Lower lobe of right lung (tissue), 2 donors: ENCODE measurements at regions not wholly inside any gene's neighbourhood (a gene's known extent, or its start where the extent isn't known, plus 50 kb on each side); places are given as distances from the start of the nearest gene placed in this dataset.

Experiments
- ATAC-seq, 2 donors: fragments of 200-7000 bp; cut with Tn5 transposase; one replicate each; pipeline ENCODE4 v1.9.1; 2020 to 2022; ENCODE audit warnings: mild to moderate bottlenecking in 2 of 2, moderate library complexity in 2 of 2
- DNase-seq: peaks from one replicate; pipeline ENCODE4 v3.0.0-alpha.2; 2020
- H3K27ac ChIP-seq: fragments of 200-600 bp; one replicate; pipeline ENCODE4 v1.8.0; 2022
- H3K27me3 ChIP-seq: fragments of 200-600 bp; one replicate; pipeline ENCODE4 v1.8.0; 2022; ENCODE audit warnings: low read depth
- H3K36me3 ChIP-seq: fragments of 200-600 bp; one replicate; pipeline ENCODE4 v1.8.0; 2022; ENCODE audit warnings: mild to moderate bottlenecking
- H3K4me1 ChIP-seq: fragments of 200-600 bp; one replicate; pipeline ENCODE4 v1.8.0; 2022
- H3K4me3 ChIP-seq: fragments of 200-600 bp; one replicate; pipeline ENCODE4 v1.8.0; 2022; ENCODE audit warnings: mild to moderate bottlenecking
- H3K9me3 ChIP-seq: fragments of 200-600 bp; one replicate; pipeline ENCODE4 v1.8.0; 2022
- CTCF ChIP-seq: fragments of 200-600 bp; IDR thresholded peaks from one replicate; pipeline ENCODE4 v1.8.0; 2022; ENCODE audit warnings: antibody characterized with exemption, mild to moderate bottlenecking
- intact Hi-C: fragments of 100-400 bp; cut with DNase I; formaldehyde crosslinking; loops from one replicate; pipeline ENCODE4 v1.11.0; 2022
- donor health status: DM: no; HTN: yes; CAD: no; lungs with severe emphysema.

DNA sequence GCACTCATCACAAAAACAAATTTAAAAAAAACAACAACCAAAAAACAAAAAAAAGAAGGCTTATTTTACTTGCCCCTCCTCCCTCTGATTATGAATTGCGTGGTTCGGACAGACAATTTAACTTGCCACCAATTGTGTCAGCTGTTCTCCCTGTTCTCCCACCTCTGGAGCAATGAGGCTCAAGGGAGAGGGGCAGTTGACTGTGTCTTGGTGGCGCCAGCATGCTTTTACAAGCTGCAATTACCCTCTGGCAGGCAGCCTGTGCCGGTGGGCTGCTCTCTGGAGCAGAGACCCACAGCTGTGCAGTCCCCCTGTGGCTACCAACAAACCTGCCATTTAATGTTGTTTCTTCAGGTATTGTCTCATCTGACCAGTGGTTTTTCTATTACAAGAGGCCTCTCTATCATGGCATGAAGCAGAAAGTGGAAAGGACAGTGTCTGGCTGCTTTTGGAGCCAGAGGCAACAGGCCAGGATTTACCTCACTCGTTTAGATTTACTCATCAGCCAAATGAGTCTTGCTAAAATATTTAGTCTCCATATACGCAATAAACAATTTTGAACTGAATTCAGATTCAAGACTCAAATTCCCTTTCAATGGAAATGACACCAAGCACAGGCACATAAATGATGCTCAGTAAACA is 192.0 kb upstream of the TPRG1 start:
- intact Hi-C loops = no loop called here
- H3K36me3 ChIP-seq = no peaks in the 10 kb centered on the region
- DNase-seq (no peak), ATAC-seq (no peak)
- no peak overlapping the region for H3K27ac ChIP-seq
- TF ChIP-seq CTCF = no peak
- no peak overlapping the region for H3K4me3 ChIP-seq
- peaks cover 7% of the 10 kb centered on the region for H3K4me1 ChIP-seq
- H3K9me3 ChIP-seq = no peaks in the 10 kb centered on the region
- H3K27me3 ChIP-seq = no peaks in the 10 kb centered on the region

DNA sequence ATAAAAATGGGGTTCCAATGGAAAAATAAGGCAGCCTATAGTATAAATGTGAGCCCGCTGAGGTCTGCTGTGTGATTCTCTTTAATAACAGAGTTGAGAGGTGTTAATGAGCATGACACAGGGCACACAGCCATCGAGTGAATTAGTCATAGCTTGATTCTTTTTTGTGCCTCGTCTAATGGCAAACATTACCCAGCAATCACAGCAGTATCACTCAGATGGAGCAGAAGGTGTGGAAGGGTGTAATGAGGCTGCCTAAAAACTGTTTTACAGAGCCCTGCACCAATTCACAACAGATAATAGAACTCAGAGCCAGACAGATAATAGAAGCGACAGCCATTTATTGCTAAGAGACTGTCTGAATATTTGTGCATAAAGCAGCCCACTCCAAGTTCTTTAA is 178.6 kb upstream of the TPRG1 start:
- no peak for DNase-seq
- no peaks in the 10 kb centered on the region for H3K36me3 ChIP-seq
- TF ChIP-seq CTCF = no peak
- no peak for ATAC-seq
- no peaks in the 10 kb centered on the region for H3K9me3 ChIP-seq
- H3K4me1 ChIP-seq = no peaks in the 10 kb centered on the region
- no peak overlapping the region for H3K4me3 ChIP-seq
- H3K27ac ChIP-seq = no peak overlapping the region
- H3K27me3 ChIP-seq = no peaks in the 10 kb centered on the region
- intact Hi-C loops = no loop called here

GRCh38 chr3:189001559-189001958 is 170.2 kb upstream of the TPRG1 start:
- ATAC-seq = no peak
- H3K27ac ChIP-seq = no peak overlapping the region
- intact Hi-C loops = no loop called here

DNA sequence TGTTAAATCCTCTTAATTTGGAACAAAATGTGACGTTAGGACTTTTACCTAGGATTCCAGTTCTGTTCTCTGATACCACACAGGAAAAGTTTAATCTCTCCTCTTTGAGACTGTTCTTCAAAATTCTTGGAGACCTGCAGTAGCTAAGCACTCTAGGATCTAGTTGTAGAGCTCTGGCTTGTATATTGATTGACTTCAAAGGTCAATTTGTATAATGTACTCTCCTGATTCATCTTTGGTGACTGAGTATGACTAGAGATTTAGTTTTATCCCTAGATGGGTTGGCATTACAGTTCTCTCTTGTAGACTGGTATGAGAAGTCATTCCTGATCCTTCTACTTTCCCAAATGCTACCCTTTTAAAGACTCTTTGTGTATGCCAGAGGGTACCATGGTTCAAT is 168.4 kb upstream of the TPRG1 start:
- DNase-seq = no peak
- TF ChIP-seq CTCF = no peak
- no peaks in the 10 kb centered on the region for H3K36me3 ChIP-seq
- H3K9me3 ChIP-seq = no peaks in the 10 kb centered on the region
- H3K4me3 ChIP-seq = no peak overlapping the region
- no peaks in the 10 kb centered on the region for H3K27me3 ChIP-seq
- intact Hi-C loops = no loop called here
- no peak for ATAC-seq
- H3K4me1 ChIP-seq = no peaks in the 10 kb centered on the region
- no peak overlapping the region for H3K27ac ChIP-seq

More at GRCh38 chr3:189001559-189001958, 170.2 kb upstream of the TPRG1 start:
- no peak for TF ChIP-seq CTCF
- Histone ChIP-seq H3K9me3 (no peaks in the 10 kb centered on the region), H3K36me3 (no peaks in the 10 kb centered on the region), H3K27me3 (no peaks in the 10 kb centered on the region), H3K4me3 (no peak overlapping the region), H3K4me1 (no peaks in the 10 kb centered on the region)
- no peak for DNase-seq

DNA sequence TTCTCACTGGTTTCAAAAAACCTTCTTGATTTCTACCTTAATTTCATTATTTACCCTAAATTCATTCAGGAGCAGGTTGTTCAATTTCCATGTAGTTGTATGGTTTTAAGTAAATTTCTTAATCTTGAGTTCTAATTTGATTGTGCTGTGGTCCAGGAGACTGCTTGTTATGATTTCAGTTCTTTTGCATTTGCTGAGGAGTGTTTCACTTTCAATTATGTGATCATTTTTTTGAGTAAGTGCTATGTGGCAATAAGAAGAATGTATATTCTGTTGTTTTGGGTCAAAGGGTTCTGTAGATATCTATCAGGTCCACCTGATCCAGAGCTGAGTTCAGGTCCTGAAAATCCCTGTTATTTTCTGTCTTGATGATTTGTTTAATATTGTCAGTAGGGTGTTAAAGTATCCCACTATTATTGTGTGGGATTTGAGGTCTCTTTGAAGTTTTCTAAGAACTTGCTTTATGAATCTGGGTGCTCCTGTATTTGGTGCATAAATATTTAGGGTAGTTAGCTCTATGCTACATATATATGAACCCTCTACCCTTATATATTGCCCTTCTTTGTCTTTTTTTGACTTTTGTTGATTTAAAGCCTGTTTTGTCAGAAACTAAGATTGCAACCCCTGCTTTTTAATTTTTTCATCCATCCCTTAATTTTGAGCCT is 158.4 kb upstream of the TPRG1 start:
- ATAC-seq (no peak), DNase-seq (no peak)
- Histone ChIP-seq H3K36me3 (no peaks in the 10 kb centered on the region), H3K9me3 (no peaks in the 10 kb centered on the region), H3K27me3 (no peaks in the 10 kb centered on the region), H3K27ac (no peak overlapping the region), H3K4me3 (no peak overlapping the region), H3K4me1 (no peaks in the 10 kb centered on the region)
- intact Hi-C loops = no loop called here
- no peak for TF ChIP-seq CTCF
